ENCODE measurements at regions not wholly inside any gene's neighbourhood (a gene's known extent, or its start where the extent isn't known, plus 50 kb on each side); places are given as distances from the start of the nearest gene placed in this dataset.

- no peak for DNase-seq
Observed at GRCh38 chr12:60259225-60259624, 663.4 kb downstream of the SLC16A7 start.

GRCh38 chr12:60262378-60262777 lies 666.5 kb downstream of the SLC16A7 start:
- DNase-seq, result no peak

GRCh38 chr12:60263161-60263560 lies 667.3 kb downstream of the SLC16A7 start:
- DNase-seq, result no peak

- DNase-seq, result no peak
Observed at GRCh38 chr12:60263836-60264493, 668.1 kb downstream of the SLC16A7 start.

GRCh38 chr12:60265741-60266140 lies 669.9 kb downstream of the SLC16A7 start:
- no peak for DNase-seq

- DNase-seq, result peak in 1 of 2 experiments; percentile 15
Observed at GRCh38 chr12:60266381-60266852, 670.6 kb downstream of the SLC16A7 start.

- no peak for DNase-seq
Observed at GRCh38 chr12:60269611-60270269, 673.9 kb downstream of the SLC16A7 start.

GRCh38 chr12:60271816-60272215 lies 676.0 kb downstream of the SLC16A7 start:
- DNase-seq, result no peak

GRCh38 chr12:60278209-60278608 lies 682.4 kb downstream of the SLC16A7 start:
- no peak for DNase-seq

GRCh38 chr12:60279221-60279620 lies 683.4 kb downstream of the SLC16A7 start:
- DNase-seq, result no peak

- DNase-seq, result no peak
Observed at GRCh38 chr12:60281522-60281921, 685.7 kb downstream of the SLC16A7 start.

- DNase-seq, result no peak
Observed at GRCh38 chr12:60290532-60290931, 694.7 kb downstream of the SLC16A7 start.

GRCh38 chr12:60308366-60308991 lies 712.6 kb downstream of the SLC16A7 start:
- no peak for DNase-seq

GRCh38 chr12:60311940-60312339 lies 716.1 kb downstream of the SLC16A7 start:
- DNase-seq, result no peak

GRCh38 chr12:60317361-60317760 lies 721.5 kb downstream of the SLC16A7 start:
- no peak for DNase-seq

- no peak for DNase-seq
Observed at GRCh38 chr12:60324746-60325145, 728.9 kb downstream of the SLC16A7 start.

GRCh38 chr12:60333461-60333860 lies 737.6 kb downstream of the SLC16A7 start:
- no peak for DNase-seq

- no peak for DNase-seq
Observed at GRCh38 chr12:60335745-60336144, 739.9 kb downstream of the SLC16A7 start.

- DNase-seq, result no peak
Observed at GRCh38 chr12:60337839-60338549, 742.2 kb downstream of the SLC16A7 start.

GRCh38 chr12:60345442-60345841 lies 749.6 kb downstream of the SLC16A7 start:
- DNase-seq, result no peak

- DNase-seq, result no peak
Observed at GRCh38 chr12:60349232-60349978, 753.6 kb downstream of the SLC16A7 start.

- no peak for DNase-seq
Observed at GRCh38 chr12:60387356-60387755, 791.5 kb downstream of the SLC16A7 start.

GRCh38 chr12:60391051-60391450 lies 795.2 kb downstream of the SLC16A7 start:
- DNase-seq, result no peak
